Limb (tissue), 2 donors: ENCODE measurements at regions not wholly inside any gene's neighbourhood (a gene's known extent, or its start where the extent isn't known, plus 50 kb on each side); places are given as distances from the start of the nearest gene placed in this dataset.

Source experiments
- DNase-seq, 2 donors: peaks; one replicate each; pipeline ENCODE4 v3.0.0-alpha.2; 2016; ENCODE audit errors: extremely low spot score in 2 of 2

GRCh38 chr18:55787536-55788073, 199.6 kb upstream of the TCF4 start:
- DNase-seq: no peak

- DNase-seq: no peak
Observed at GRCh38 chr18:55786651-55787272, 198.8 kb upstream of the TCF4 start.

GRCh38 chr18:55783921-55784320, 195.9 kb upstream of the TCF4 start:
- no peak for DNase-seq

- peak; percentile 74 to 76 for DNase-seq
Observed at GRCh38 chr18:55781481-55781957, 193.5 kb upstream of the TCF4 start.

GRCh38 chr18:55780586-55781071, 192.6 kb upstream of the TCF4 start:
- DNase-seq: peak in 1 of 2 donors; percentile 22

GRCh38 chr18:55779691-55780585, 191.9 kb upstream of the TCF4 start:
- DNase-seq: peak; percentile 38 to 80

GRCh38 chr18:55778788-55779690, 191.0 kb upstream of the TCF4 start:
- DNase-seq: peak in 1 of 2 donors; percentile 38

- no peak for DNase-seq
Observed at GRCh38 chr18:55777666-55778304, 189.8 kb upstream of the TCF4 start.

- DNase-seq: no peak
Observed at GRCh38 chr18:55775972-55776371, 188.0 kb upstream of the TCF4 start.

- DNase-seq: no peak
Observed at GRCh38 chr18:55774505-55774904, 186.5 kb upstream of the TCF4 start.

- no peak for DNase-seq
Observed at GRCh38 chr18:55768255-55768654, 180.3 kb upstream of the TCF4 start.

GRCh38 chr18:55764386-55764785, 176.4 kb upstream of the TCF4 start:
- DNase-seq: no peak

GRCh38 chr18:55763805-55764204, 175.8 kb upstream of the TCF4 start:
- no peak for DNase-seq

- DNase-seq: no peak
Observed at GRCh38 chr18:55763298-55763697, 175.3 kb upstream of the TCF4 start.

- no peak for DNase-seq
Observed at GRCh38 chr18:55762424-55762823, 174.4 kb upstream of the TCF4 start.

GRCh38 chr18:55753643-55754263, 165.8 kb upstream of the TCF4 start:
- DNase-seq: no peak

GRCh38 chr18:55751476-55751875, 163.5 kb upstream of the TCF4 start:
- DNase-seq: no peak

- no peak for DNase-seq
Observed at GRCh38 chr18:55748227-55748738, 160.3 kb upstream of the TCF4 start.

- no peak for DNase-seq
Observed at GRCh38 chr18:55744206-55744605, 156.2 kb upstream of the TCF4 start.

GRCh38 chr18:55743736-55744135, 155.7 kb upstream of the TCF4 start:
- no peak for DNase-seq
